Peyer's patch (tissue), 4 donors: ENCODE measurements at regions not wholly inside any gene's neighbourhood (a gene's known extent, or its start where the extent isn't known, plus 50 kb on each side); places are given as distances from the start of the nearest gene placed in this dataset.

Source experiments
- DNase-seq, 3 donors: peaks; one replicate each; pipeline ENCODE4 v3.0.0-alpha.2; 2017 to 2019
- H3K27ac ChIP-seq, 4 donors: fragments of 200-600 bp; sonication (generic); one replicate each; pipeline ENCODE4 v1.5.1; 2016 to 2019
- H3K27me3 ChIP-seq, 2 donors: fragments of 200-600 bp; sonication (generic); one replicate each; pipeline ENCODE4 v1.5.1; 2019
- H3K36me3 ChIP-seq, 3 donors: fragments of 200-600 bp; sonication (generic); one replicate each; pipeline ENCODE4 v1.5.1; 2016 to 2019
- H3K4me1 ChIP-seq, 4 donors: fragments of 200-600 bp; sonication (generic); one replicate each; pipeline ENCODE4 v1.5.1; 2016 to 2019
- H3K4me3 ChIP-seq, 4 donors: fragments of 200-600 bp; sonication (generic); 1 replicate in 3 of 4; 2 replicates in 1 of 4; pipeline ENCODE4 v1.5.1; 2016 to 2019; ENCODE audit warnings: mild to moderate bottlenecking in 1 of 4
- H3K9me3 ChIP-seq, 4 donors: fragments of 200-600 bp; sonication (generic); one replicate each; pipeline ENCODE4 v1.5.1; 2016 to 2019; ENCODE audit warnings: mild to moderate bottlenecking in 1 of 4
- CTCF ChIP-seq, 6 experiments: fragments of 450-650 bp in 4 of 6; fragments of 200-600 bp in 2 of 6; sonication (generic) in 1 of 6; IDR thresholded peaks; one replicate each; pipeline ENCODE4 v1.5.1; 2017 to 2019; ENCODE audit warnings: antibody characterized with exemption in 6 of 6, mild to moderate bottlenecking in 3 of 6, moderate library complexity in 1 of 6
- POLR2A ChIP-seq, 2 donors: fragments of 450-650 bp; IDR thresholded peaks; one replicate each; pipeline ENCODE4 v1.5.1; 2017; ENCODE audit warnings: antibody characterized with exemption in 2 of 2, mild to moderate bottlenecking in 2 of 2, moderate library complexity in 2 of 2

GRCh38 chr2:43125090-43125998 is 101.1 kb downstream of the ZFP36L2 start:
- peak in 1 of 3 donors; percentile 43 for DNase-seq
- Histone ChIP-seq H3K4me3 (no peak overlapping the region), H3K9me3 (no peaks in the 10 kb centered on the region), H3K27me3 (no peaks in the 10 kb centered on the region), H3K27ac (peak overlapping the region in 1 of 4 donors; percentile 27), H3K4me1 (peaks cover 6 to 41% (median 26%) of the 10 kb centered on the region in 4 donors), H3K36me3 (no peaks in the 10 kb centered on the region)
- TF ChIP-seq CTCF (IDR thresholded peaks at IDR 0.05) (no peak), POLR2A (IDR thresholded peaks at IDR 0.05) (no peak)

DNA sequence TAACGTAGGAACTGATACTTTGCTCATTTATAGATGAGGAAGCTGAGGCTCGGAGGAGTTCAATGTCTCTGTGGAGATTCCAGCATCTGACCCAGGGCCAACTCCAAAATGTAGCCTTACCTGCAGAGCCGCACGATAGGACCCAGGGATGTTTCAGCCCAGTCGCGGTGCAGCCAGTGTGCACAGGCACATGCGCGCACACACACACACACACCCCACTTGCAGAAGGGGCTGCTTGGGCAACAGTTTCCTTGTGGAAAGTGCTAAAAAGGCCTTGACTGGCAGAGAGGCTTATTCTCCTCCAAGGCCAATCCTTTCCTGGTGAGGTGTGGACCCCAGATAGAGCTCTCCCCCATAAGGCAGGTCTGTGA is 101.7 kb downstream of the ZFP36L2 start:
- no peaks in the 10 kb centered on the region for H3K36me3 ChIP-seq
- peaks cover 4 to 34% (median 22%) of the 10 kb centered on the region in 4 donors for H3K4me1 ChIP-seq
- no peaks in the 10 kb centered on the region for H3K27me3 ChIP-seq
- TF ChIP-seq POLR2A (IDR thresholded peaks at IDR 0.05) (no peak), CTCF (IDR thresholded peaks at IDR 0.05) (no peak)
- peak in 1 of 3 donors; percentile 43 for DNase-seq
- H3K4me3 ChIP-seq, result no peak overlapping the region
- H3K27ac ChIP-seq, result peak overlapping the region in 1 of 4 donors; percentile 6
- peaks cover 0 to 2% (median 0%) of the 10 kb centered on the region in 4 donors for H3K9me3 ChIP-seq

DNA sequence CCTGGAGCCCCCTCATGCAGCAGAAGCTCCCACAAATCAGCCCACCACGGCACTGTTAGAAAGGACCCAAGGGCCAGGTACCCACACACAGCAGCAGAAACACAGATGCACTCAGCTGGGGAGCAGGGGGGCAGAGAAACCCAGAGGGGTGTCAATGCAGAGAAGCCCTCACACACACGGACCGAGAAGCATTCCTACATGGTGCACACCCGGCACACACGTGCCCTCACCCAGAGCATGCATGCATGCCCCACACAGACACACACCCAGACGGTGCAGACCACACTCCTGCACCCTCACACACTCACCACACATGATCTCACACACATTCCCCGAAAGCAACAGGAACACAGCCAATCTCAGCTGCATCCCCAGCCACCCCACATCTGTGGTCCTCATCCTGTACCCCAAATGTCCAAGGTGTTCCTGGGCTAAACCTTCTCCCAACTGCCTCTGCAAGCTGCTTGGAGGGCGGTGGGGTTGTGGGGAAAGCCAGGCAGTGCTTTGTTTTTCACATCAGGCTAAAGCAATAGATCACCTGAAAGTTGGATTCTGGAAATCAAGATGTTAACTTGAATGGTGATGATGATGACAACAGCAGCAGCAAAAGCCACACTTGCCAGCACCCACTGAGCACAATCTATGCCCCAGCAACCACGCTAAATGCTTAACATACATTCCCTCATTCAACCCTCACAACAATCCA is 102.3 kb downstream of the ZFP36L2 start:
- DNase-seq, result peak in 1 of 3 donors; percentile 41
- peaks cover 0 to 5% (median 0%) of the 10 kb centered on the region in 4 donors for H3K9me3 ChIP-seq
- H3K27me3 ChIP-seq, result no peaks in the 10 kb centered on the region
- peak overlapping the region in 1 of 4 donors; percentile 25 for H3K27ac ChIP-seq
- H3K36me3 ChIP-seq, result no peaks in the 10 kb centered on the region
- H3K4me1 ChIP-seq, result peaks cover 4 to 29% (median 16%) of the 10 kb centered on the region in 4 donors
- H3K4me3 ChIP-seq, result no peak overlapping the region
- TF ChIP-seq POLR2A (IDR thresholded peaks at IDR 0.05), result no peak

DNA sequence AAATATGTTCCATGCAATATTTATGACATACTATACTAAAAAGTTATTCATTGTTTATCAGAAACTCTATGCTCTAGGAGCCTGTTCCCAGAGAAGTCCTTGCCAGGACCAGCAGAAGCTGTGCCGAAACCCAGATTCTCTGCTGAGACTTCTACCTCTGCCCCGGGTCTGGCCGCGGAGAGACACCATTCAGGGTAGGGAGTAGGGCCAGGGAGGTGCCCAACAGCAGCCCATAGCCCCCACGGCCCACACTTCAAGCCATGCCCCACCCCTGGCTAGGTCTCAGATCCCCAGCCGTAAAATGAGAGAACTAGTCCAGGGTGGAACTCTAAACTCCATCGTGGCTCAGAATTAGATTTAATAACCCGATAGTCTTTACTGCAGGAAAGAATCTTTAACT is 102.9 kb downstream of the ZFP36L2 start:
- Histone ChIP-seq H3K4me3 (no peak overlapping the region), H3K27me3 (no peaks in the 10 kb centered on the region), H3K4me1 (peaks cover 4 to 28% (median 10%) of the 10 kb centered on the region in 4 donors), H3K27ac (peak overlapping the region in 1 of 4 donors; percentile 25), H3K36me3 (no peaks in the 10 kb centered on the region), H3K9me3 (peaks cover 0 to 5% (median 0%) of the 10 kb centered on the region in 4 donors)
- TF ChIP-seq POLR2A (IDR thresholded peaks at IDR 0.05), result no peak
- TF ChIP-seq CTCF (IDR thresholded peaks at IDR 0.05), result no peak
- DNase-seq, result peak in 1 of 3 donors; percentile 44

GRCh38 chr2:43123028-43123427 is 103.4 kb downstream of the ZFP36L2 start:
- DNase-seq, result peak in 2 of 3 donors; percentile 19 to 45
- H3K9me3 ChIP-seq, result peaks cover 0 to 5% (median 0%) of the 10 kb centered on the region in 4 donors
- TF ChIP-seq POLR2A (IDR thresholded peaks at IDR 0.05), result no peak
- TF ChIP-seq CTCF (IDR thresholded peaks at IDR 0.05), result no peak
- H3K27me3 ChIP-seq, result no peaks in the 10 kb centered on the region
- peaks cover 4 to 24% (median 5%) of the 10 kb centered on the region in 4 donors for H3K4me1 ChIP-seq
- H3K4me3 ChIP-seq, result no peak overlapping the region
- H3K36me3 ChIP-seq, result no peaks in the 10 kb centered on the region
- no peak overlapping the region for H3K27ac ChIP-seq
